Omental fat pad (tissue), 3 donors: ENCODE measurements at regions not wholly inside any gene's neighbourhood (a gene's known extent, or its start where the extent isn't known, plus 50 kb on each side); places are given as distances from the start of the nearest gene placed in this dataset.

Experiments
- ATAC-seq: fragments of 150-250 bp; one replicate; pipeline ENCODE4 v1.9.1; 2016; ENCODE audit warnings: mild to moderate bottlenecking, moderate library complexity; ENCODE audit not compliant: low FRiP score
- DNase-seq: peaks from one replicate; pipeline ENCODE4 v3.0.0-alpha.2; 2019; ENCODE audit warnings: low spot score
- TF ChIP-seq, protein P1 (sequence below), 3 donors: fragments of 450-650 bp; IDR thresholded peaks; one replicate each; pipeline ENCODE4 v1.5.1; 2016 to 2017; ENCODE audit warnings: antibody characterized with exemption in 3 of 3, mild to moderate bottlenecking in 3 of 3, moderate library complexity in 2 of 3

DNA sequence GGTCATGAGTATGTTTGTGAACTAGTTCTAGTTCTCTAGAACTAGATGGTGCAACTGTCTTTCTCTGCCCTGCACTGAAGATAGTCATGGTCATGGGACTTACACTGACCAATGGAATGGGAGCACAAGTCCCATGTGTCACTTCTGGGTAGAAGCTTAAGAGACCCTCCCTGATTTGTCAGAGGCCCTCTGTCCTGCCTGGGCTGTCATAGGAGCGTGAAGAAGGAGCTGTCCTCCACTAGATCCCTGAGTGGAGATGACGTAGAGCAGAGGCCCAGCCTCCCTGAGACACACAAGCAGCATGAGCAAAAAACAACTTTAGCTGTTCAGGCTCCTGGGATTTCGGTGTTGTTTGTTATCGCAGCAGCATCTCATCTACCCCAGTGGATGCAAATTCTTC, 514.5 kb downstream of the PREX1 start:
- DNase-seq (no peak), ATAC-seq (no peak)
- TF ChIP-seq, protein P1, sequence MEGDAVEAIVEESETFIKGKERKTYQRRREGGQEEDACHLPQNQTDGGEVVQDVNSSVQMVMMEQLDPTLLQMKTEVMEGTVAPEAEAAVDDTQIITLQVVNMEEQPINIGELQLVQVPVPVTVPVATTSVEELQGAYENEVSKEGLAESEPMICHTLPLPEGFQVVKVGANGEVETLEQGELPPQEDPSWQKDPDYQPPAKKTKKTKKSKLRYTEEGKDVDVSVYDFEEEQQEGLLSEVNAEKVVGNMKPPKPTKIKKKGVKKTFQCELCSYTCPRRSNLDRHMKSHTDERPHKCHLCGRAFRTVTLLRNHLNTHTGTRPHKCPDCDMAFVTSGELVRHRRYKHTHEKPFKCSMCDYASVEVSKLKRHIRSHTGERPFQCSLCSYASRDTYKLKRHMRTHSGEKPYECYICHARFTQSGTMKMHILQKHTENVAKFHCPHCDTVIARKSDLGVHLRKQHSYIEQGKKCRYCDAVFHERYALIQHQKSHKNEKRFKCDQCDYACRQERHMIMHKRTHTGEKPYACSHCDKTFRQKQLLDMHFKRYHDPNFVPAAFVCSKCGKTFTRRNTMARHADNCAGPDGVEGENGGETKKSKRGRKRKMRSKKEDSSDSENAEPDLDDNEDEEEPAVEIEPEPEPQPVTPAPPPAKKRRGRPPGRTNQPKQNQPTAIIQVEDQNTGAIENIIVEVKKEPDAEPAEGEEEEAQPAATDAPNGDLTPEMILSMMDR (IDR thresholded peaks at IDR 0.05), result no peak

DNA sequence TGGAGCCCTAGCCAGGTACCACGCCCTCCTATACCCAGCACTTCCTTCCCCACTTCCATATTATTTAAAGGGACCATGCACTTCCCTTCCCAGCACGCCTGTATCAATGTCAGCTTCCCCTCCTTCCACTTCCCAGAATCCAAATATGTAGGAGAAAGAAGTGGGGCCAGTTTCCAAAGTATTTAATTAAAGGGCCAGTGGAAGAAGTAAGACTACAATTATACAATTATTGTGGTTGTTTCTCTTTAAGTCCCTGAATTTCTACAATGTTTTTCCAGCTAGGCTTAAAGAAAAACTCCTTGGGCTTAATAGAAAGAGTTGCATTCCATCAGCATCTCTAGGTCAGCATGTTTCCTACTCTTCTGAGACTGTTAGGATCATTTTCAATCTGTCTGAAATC, 515.8 kb downstream of the PREX1 start:
- TF ChIP-seq, protein P1 (IDR thresholded peaks at IDR 0.05), result no peak
- DNase-seq, result no peak

DNA sequence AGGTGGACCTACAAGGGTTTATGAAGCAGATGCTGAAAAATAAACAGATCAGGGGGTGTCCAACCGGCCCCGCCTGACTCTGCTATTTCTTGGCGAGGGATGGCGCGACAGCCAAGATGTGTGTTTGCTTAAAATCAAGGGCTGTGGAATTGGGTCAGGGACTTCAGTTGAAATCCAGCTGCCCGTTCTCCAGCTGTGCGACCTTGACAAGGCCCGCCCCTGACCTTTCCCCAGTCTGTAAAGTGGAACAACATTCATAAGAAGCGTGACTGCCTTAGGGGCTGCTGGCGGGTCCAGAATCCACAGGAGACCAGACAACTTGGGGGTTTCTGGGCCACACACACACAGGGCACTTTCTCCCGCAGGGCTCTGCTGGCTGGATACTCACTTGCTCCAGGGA, 517.5 kb downstream of the PREX1 start:
- DNase-seq (no peak), ATAC-seq (no peak)
- TF ChIP-seq, protein P1 (IDR thresholded peaks at IDR 0.05), result no peak

More for the DNA sequence above, 515.8 kb downstream of the PREX1 start:
- no peak for ATAC-seq

DNA sequence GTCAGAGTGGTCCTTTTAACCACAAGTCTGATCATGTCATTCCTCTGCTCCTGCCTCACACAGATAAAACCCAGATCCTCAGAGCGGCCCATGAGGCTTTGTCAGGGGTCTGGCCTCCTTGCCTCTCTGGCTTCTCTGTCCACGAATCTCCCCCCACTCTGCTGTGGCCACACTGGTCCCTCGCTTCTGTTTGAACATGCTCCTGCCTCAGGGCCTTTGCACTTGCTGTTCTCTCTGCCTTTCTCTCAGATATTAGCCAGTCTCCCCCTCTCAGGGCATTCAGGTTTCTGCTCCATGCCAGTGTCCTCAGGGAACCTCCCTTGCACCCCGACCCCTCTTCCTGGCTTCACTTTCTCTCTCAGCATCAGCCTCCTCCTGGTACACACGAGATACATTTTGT, 518.5 kb downstream of the PREX1 start:
- DNase-seq (no peak), ATAC-seq (no peak)
- TF ChIP-seq, protein P1 (IDR thresholded peaks at IDR 0.05), result no peak

DNA sequence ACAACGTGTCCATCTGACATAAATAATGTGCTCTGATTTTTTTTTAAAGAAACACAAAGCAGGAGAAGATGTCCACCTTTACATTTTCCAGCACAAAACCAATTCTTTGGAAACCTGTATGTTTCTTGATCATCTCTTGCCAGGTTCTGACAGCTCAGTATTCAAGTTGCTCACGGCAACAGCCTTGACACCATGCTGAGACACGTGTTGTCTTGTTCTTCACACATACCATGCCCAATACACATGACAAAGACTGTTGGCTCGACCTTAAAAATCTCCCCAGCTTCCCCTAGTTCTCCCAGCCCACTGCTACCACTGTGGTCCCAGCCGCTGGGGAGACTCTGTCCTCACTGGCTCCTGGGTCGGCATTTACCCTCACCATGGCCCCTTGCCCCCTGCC, 518.9 kb downstream of the PREX1 start:
- DNase-seq (no peak), ATAC-seq (no peak)
- TF ChIP-seq, protein P1 (IDR thresholded peaks at IDR 0.05), result no peak

DNA sequence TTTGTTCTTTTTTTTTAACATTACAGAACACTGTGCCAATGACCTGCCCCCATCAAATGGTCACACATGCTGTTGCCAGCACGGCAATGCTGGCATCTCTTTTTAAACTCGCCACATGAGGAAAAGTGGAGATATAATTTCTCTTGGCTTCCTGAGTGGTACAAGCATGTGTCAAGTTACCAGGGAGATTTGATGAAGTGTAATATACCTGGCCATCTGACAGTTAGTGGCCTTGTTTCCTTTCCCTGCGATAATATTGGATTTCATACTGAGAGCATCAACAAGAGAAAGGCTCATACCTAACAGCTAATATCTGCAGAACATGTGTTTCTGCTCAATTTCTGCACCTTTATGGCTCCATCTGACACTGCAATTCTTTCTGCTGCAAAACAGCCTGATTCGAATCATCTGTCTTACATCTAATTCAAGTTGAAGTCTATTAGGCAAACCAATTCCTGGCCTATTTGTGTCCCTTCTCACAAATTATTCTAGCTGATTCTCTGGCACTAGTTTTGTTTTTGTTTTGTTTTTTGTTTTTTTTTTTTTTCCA, 519.5 kb downstream of the PREX1 start:
- DNase-seq (no peak), ATAC-seq (no peak)
- TF ChIP-seq, protein P1 (IDR thresholded peaks at IDR 0.05), result no peak

DNA sequence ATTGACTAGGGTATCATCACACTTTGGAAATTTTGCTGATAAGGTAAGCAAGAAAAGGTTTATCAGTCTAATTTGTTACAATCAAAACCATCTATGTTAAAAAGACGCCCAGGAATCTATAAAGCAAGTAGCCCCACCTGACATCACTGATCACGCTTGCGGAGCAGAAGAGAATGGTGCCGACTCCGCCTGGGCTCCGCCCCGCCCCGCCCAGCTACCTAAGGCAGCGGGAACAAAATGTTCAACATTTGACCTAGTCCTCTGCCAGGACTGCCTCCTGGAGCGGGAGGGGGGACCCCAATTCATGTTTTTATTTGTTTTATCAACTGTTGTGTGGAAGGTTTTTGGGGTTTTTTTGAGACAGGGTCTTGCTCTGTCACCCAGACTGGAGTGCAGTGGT, 520.5 kb downstream of the PREX1 start:
- ATAC-seq, result no peak
- DNase-seq, result no peak
- TF ChIP-seq, protein P1 (IDR thresholded peaks at IDR 0.05), result no peak
